ENCODE measurements at regions not wholly inside any gene's neighbourhood (a gene's known extent, or its start where the extent isn't known, plus 50 kb on each side); places are given as distances from the start of the nearest gene placed in this dataset.

GRCh38 chr7:26499315-26499897 is 207.7 kb downstream of the SNX10 start:
- in situ Hi-C loops (cut with HindIII; ENCODE audit: low pct_unique_long_range_greater_than_20kb, low sequenced_read_pairs), result no loop called here
- no peak for TF ChIP-seq JUND (IDR thresholded peaks at IDR 0.05; ENCODE audit: low read depth)
- no peak for DNase-seq (ENCODE audit: low read depth in 1 of 2, low spot score in 1 of 2)

DNA sequence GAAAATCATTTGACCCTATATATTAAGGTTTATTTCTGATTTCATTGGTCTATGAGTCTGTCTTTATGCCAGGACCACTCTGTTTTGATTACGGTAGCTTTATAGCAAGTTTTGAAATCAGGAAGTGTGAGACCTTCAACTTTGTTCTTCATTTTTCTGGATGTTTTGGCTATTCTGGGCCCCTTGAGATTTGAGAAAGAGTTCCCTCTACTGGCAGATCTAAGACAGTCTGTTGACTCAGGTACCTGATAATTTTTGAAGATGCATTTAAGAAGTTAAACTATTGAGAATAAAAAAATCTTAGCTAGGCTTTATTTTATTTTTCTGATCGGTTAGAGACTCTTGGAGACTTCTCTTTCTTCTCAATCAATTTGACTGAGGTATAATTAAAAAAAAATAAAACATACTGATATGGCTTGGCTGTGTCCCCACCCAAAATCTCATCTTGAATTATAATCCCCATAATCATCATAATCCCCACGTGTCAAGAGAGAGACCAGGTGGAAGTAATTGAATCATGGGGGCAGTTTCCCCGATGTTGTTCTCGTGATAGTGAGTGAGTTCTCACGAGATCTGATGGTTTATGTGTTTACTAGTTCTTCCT is 209.2 kb downstream of the SNX10 start:
- TF ChIP-seq JUND (IDR thresholded peaks at IDR 0.05; ENCODE audit: low read depth), result no peak
- in situ Hi-C loops (cut with HindIII; ENCODE audit: low pct_unique_long_range_greater_than_20kb, low sequenced_read_pairs), result no loop called here
- peak; percentile 27 to 72 for DNase-seq (ENCODE audit: low read depth in 1 of 2, low spot score in 1 of 2)

DNA sequence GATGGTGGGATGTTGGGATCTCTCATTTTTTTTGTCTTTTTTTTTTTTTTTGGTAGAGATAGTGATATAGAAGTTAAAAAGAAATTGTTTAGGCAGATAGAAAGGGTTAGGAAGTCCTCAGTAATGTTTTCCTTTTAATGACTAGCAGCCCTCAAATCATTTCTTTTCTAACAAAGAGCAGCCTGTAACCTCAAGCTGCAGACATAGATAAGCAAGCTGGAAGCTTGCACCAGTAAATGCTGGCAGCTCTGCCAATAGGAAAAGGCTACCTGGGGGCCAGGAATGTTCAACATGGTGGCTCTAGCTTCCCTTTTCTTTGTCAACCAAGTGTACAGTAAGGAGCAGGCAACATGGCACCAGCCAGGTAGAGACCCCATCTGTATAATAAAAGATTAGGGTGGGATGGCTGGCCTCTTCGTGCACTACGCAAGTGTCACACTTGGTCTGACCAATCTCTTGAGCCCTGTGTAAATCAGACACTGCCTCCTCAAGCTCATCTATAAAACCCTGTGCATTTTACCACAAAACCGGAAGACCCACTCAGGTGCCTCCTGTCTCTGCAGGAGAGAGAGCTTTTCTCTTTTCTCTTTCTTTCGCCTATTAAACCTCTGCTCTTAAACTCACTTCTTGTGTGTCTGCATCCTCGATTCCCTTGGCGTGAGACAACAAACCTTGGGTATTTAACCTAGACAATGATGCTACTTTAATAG is 212.9 kb downstream of the SNX10 start:
- no peak for DNase-seq (ENCODE audit: low read depth in 1 of 2, low spot score in 1 of 2)
- TF ChIP-seq JUND (IDR thresholded peaks at IDR 0.05; ENCODE audit: low read depth), result no peak
- in situ Hi-C loops (cut with HindIII; ENCODE audit: low pct_unique_long_range_greater_than_20kb, low sequenced_read_pairs), result no loop called here

- in situ Hi-C loops (cut with HindIII; ENCODE audit: low pct_unique_long_range_greater_than_20kb, low sequenced_read_pairs), result no loop called here
- TF ChIP-seq JUND (IDR thresholded peaks at IDR 0.05; ENCODE audit: low read depth), result no peak
- no peak for DNase-seq (ENCODE audit: low read depth in 1 of 2, low spot score in 1 of 2)
These were observed 214.5 kb downstream of the SNX10 start for GRCh38 chr7:26506196-26506595.

- in situ Hi-C loops (cut with HindIII; ENCODE audit: low pct_unique_long_range_greater_than_20kb, low sequenced_read_pairs), result no loop called here
- no peak for TF ChIP-seq JUND (IDR thresholded peaks at IDR 0.05; ENCODE audit: low read depth)
- DNase-seq (ENCODE audit: low read depth in 1 of 2, low spot score in 1 of 2), result no peak
These were observed 215.7 kb downstream of the SNX10 start for GRCh38 chr7:26507108-26507987.

DNA sequence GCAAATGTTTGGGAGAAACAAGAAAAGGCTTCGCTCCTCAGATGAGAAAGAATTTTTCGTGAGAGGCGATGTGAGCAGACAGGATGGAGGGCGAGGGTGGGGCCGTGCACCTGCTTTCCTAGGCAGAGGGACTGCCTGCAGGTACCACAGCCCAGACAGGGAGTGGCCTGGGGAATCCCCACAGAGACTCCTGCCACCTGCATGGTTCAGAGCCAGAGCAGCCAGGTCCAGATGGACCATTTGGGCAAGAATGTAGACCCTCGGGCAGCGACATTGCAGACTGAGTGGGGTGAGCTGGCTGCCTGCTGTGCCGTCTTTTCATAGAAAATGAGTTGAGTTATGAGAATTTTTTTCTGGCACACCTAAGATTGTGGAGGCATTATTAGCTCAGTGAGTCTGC is 216.8 kb downstream of the SNX10 start:
- no peak for TF ChIP-seq JUND (IDR thresholded peaks at IDR 0.05; ENCODE audit: low read depth)
- in situ Hi-C loops (cut with HindIII; ENCODE audit: low pct_unique_long_range_greater_than_20kb, low sequenced_read_pairs), result no loop called here
- no peak for DNase-seq (ENCODE audit: low read depth in 1 of 2, low spot score in 1 of 2)

DNA sequence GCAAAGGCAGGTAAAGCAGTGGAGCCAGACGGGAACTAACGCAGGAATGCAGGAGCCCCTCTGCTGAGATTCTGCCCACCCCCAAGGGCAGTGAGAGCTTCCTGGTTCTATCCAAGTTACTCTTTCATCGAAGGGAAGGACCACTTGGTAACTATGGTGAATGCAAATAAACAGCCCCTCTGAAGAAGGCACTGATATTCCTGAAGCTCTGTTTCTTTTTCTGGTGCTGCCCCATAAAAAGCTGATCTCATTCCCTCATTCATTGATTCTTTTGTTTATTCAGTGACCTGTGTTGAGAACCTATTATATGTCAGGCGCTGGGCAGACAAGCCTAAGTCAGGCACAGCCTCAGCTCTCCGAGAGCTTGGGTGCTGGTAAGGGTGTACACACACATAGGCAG is 217.3 kb downstream of the SNX10 start:
- no peak for DNase-seq (ENCODE audit: low read depth in 1 of 2, low spot score in 1 of 2)
- in situ Hi-C loops (cut with HindIII; ENCODE audit: low pct_unique_long_range_greater_than_20kb, low sequenced_read_pairs), result no loop called here
- TF ChIP-seq JUND (IDR thresholded peaks at IDR 0.05; ENCODE audit: low read depth), result no peak

DNA sequence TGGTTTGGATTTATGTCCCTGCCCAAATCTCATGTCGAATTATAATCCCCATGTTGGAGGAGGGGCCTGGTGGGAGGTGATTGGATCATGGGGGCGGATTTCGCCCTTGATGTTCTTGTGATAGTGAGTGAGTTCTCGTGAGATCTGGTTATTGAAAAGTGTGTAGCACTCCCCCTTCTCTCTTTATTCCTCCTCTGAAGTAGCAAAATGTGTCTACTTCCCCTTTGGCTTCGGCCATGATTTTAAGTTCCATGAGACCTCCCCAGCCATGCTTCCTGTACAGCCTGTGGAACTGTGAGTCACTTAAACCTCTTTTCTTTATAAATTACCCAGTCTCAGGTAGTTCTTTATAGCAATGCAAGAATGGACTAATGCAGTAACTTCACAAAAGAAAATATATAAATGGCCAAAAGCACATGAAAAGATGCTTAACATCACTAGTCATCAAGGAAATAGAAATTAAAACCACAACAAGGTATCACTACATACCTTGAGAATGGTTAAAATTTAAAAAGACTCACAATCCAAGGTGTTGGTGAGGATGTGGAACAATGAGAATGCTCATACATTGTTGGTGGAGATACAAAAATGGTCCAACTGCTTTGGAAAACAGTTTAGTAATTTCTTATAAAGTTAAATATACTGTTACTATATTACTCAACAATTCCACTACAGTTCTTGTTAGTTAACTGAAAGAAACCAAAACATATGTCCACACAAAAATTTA is 218.7 kb downstream of the SNX10 start:
- TF ChIP-seq JUND (IDR thresholded peaks at IDR 0.05; ENCODE audit: low read depth), result no peak
- no peak for DNase-seq (ENCODE audit: low read depth in 1 of 2, low spot score in 1 of 2)
- in situ Hi-C loops (cut with HindIII; ENCODE audit: low pct_unique_long_range_greater_than_20kb, low sequenced_read_pairs), result no loop called here

GRCh38 chr7:26511866-26512265 is 220.2 kb downstream of the SNX10 start:
- TF ChIP-seq JUND (IDR thresholded peaks at IDR 0.05; ENCODE audit: low read depth), result no peak
- no peak for DNase-seq (ENCODE audit: low read depth in 1 of 2, low spot score in 1 of 2)
- in situ Hi-C loops (cut with HindIII; ENCODE audit: low pct_unique_long_range_greater_than_20kb, low sequenced_read_pairs), result no loop called here

GRCh38 chr7:26512737-26513136 is 221.1 kb downstream of the SNX10 start:
- no peak for DNase-seq (ENCODE audit: low read depth in 1 of 2, low spot score in 1 of 2)
- in situ Hi-C loops (cut with HindIII; ENCODE audit: low pct_unique_long_range_greater_than_20kb, low sequenced_read_pairs), result no loop called here
- TF ChIP-seq JUND (IDR thresholded peaks at IDR 0.05; ENCODE audit: low read depth), result no peak

- in situ Hi-C loops (cut with HindIII; ENCODE audit: low pct_unique_long_range_greater_than_20kb, low sequenced_read_pairs), result no loop called here
- TF ChIP-seq JUND (IDR thresholded peaks at IDR 0.05; ENCODE audit: low read depth), result no peak
- no peak for DNase-seq (ENCODE audit: low read depth in 1 of 2, low spot score in 1 of 2)
These were observed 222.3 kb downstream of the SNX10 start for GRCh38 chr7:26513948-26514347.

DNA sequence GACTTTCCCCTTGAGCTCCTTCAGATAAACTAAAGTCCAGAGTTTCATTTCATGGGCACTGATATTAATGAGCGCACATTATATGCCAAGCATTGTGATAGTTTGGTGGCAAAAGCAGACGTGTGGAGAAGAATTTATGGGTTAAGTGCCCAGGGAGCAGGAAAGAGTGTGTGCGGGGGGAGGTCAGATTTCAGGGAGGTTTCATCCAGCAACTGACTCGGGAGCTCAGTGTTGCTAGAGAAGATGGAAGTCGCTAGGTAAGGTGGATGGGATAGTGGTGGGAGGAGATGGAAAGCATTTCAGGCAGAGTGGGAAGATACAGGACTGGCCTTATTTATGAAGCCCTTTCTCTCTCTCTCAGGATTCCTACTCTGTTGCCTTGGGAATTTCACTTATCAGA is 223.0 kb downstream of the SNX10 start:
- no peak for DNase-seq (ENCODE audit: low read depth in 1 of 2, low spot score in 1 of 2)
- TF ChIP-seq JUND (IDR thresholded peaks at IDR 0.05; ENCODE audit: low read depth), result no peak
- in situ Hi-C loops (cut with HindIII; ENCODE audit: low pct_unique_long_range_greater_than_20kb, low sequenced_read_pairs), result no loop called here
